ENCODE measurements at regions not wholly inside any gene's neighbourhood (a gene's known extent, or its start where the extent isn't known, plus 50 kb on each side); places are given as distances from the start of the nearest gene placed in this dataset.

GRCh38 chr20:4445784-4446183 lies 196.7 kb upstream of the ADRA1D start:
- no peaks in the 10 kb centered on the region for H3K9me3 ChIP-seq
- no peaks in the 10 kb centered on the region for H3K36me3 ChIP-seq
- DNase-seq: no peak
- no peaks in the 10 kb centered on the region for H3K4me1 ChIP-seq
- in situ Hi-C loops (cut with MboI; ENCODE audit: low sequenced_read_pairs in 4 of 4): no loop called here
- no peak for TF ChIP-seq POLR2A (IDR thresholded peaks at IDR 0.05)
- TF ChIP-seq, protein P1, sequence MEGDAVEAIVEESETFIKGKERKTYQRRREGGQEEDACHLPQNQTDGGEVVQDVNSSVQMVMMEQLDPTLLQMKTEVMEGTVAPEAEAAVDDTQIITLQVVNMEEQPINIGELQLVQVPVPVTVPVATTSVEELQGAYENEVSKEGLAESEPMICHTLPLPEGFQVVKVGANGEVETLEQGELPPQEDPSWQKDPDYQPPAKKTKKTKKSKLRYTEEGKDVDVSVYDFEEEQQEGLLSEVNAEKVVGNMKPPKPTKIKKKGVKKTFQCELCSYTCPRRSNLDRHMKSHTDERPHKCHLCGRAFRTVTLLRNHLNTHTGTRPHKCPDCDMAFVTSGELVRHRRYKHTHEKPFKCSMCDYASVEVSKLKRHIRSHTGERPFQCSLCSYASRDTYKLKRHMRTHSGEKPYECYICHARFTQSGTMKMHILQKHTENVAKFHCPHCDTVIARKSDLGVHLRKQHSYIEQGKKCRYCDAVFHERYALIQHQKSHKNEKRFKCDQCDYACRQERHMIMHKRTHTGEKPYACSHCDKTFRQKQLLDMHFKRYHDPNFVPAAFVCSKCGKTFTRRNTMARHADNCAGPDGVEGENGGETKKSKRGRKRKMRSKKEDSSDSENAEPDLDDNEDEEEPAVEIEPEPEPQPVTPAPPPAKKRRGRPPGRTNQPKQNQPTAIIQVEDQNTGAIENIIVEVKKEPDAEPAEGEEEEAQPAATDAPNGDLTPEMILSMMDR (IDR thresholded peaks at IDR 0.05 in 4 of 5, conservative IDR thresholded peaks at IDR 0.05 in 1 of 5): no peak
- no peak overlapping the region for H3K4me3 ChIP-seq
- H3K27ac ChIP-seq: no peak overlapping the region
- intact Hi-C loops (cut with DNase I; ENCODE audit: low total_unique reads): no loop called here
- no peaks in the 10 kb centered on the region for H3K27me3 ChIP-seq
- ATAC-seq: no peak

DNA sequence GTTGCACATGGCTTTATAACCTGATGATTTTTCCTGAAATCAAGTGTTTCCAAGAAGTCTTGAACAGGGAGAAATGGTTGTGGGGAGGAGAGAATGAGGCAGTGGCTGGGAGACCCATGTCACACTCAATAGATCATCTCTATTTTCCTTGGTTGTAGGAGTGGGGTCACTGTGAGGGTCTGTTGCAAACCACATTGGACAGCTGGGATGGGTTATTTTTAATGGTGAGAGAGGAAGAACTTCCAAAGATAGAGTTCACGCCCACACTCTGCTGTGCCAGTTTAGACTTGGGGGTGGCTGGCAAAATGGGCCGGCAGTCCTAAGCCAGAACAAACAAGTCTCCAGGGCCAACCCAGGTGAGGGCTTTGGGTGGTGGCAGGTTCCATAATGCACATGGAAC lies 196.2 kb upstream of the ADRA1D start:
- intact Hi-C loops (cut with DNase I; ENCODE audit: low total_unique reads): no loop called here
- no peak overlapping the region for H3K4me3 ChIP-seq
- H3K9me3 ChIP-seq: no peaks in the 10 kb centered on the region
- H3K36me3 ChIP-seq: no peaks in the 10 kb centered on the region
- TF ChIP-seq, protein P1 (IDR thresholded peaks at IDR 0.05 in 4 of 5, conservative IDR thresholded peaks at IDR 0.05 in 1 of 5): no peak
- TF ChIP-seq POLR2A (IDR thresholded peaks at IDR 0.05): no peak
- H3K27me3 ChIP-seq: no peaks in the 10 kb centered on the region
- H3K4me1 ChIP-seq: no peaks in the 10 kb centered on the region
- ATAC-seq (no peak), DNase-seq (no peak)
- in situ Hi-C loops (cut with MboI; ENCODE audit: low sequenced_read_pairs in 4 of 4): no loop called here
- no peak overlapping the region for H3K27ac ChIP-seq

DNA sequence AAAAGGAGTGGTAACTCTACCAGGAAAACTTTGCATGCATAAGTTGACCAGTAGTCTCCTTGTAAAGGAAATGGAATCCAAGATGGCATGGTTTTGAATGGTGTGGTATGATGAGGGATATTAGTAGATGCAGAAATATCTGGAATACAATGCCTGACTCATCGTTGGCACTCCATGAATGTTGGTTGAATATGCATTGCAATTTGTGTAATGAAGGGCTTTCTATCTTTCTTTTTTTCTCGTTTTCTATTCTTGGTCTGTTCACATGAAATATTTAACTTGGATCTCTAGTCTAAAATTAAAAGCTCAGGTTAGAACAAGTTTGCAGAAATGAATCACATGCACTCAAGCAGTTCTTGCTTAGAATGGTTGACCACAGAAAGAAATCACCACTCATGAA lies 195.3 kb upstream of the ADRA1D start:
- in situ Hi-C loops (cut with MboI; ENCODE audit: low sequenced_read_pairs in 4 of 4): no loop called here
- no peak for ATAC-seq
- H3K27ac ChIP-seq: no peak overlapping the region

GRCh38 chr20:4443016-4443415 lies 193.9 kb upstream of the ADRA1D start:
- TF ChIP-seq POLR2A (IDR thresholded peaks at IDR 0.05): no peak
- TF ChIP-seq, protein P1 (IDR thresholded peaks at IDR 0.05 in 4 of 5, conservative IDR thresholded peaks at IDR 0.05 in 1 of 5): no peak
- in situ Hi-C loops (cut with MboI; ENCODE audit: low sequenced_read_pairs in 4 of 4) (no loop called here), intact Hi-C loops (cut with DNase I; ENCODE audit: low total_unique reads) (no loop called here)
- DNase-seq (no peak), ATAC-seq (no peak)
- Histone ChIP-seq H3K27ac (no peak overlapping the region), H3K9me3 (no peaks in the 10 kb centered on the region), H3K27me3 (no peaks in the 10 kb centered on the region), H3K36me3 (no peaks in the 10 kb centered on the region), H3K4me3 (no peak overlapping the region), H3K4me1 (no peaks in the 10 kb centered on the region)

More for the DNA sequence above, 195.3 kb upstream of the ADRA1D start:
- no peak overlapping the region for H3K4me3 ChIP-seq
- H3K27me3 ChIP-seq: no peaks in the 10 kb centered on the region
- TF ChIP-seq POLR2A (IDR thresholded peaks at IDR 0.05): no peak
- TF ChIP-seq, protein P1 (IDR thresholded peaks at IDR 0.05 in 4 of 5, conservative IDR thresholded peaks at IDR 0.05 in 1 of 5): no peak
- no peaks in the 10 kb centered on the region for H3K36me3 ChIP-seq
- DNase-seq: no peak
- no peaks in the 10 kb centered on the region for H3K9me3 ChIP-seq
- H3K4me1 ChIP-seq: no peaks in the 10 kb centered on the region
- intact Hi-C loops (cut with DNase I; ENCODE audit: low total_unique reads): no loop called here

GRCh38 chr20:4441871-4442270 lies 192.8 kb upstream of the ADRA1D start:
- DNase-seq (no peak), ATAC-seq (no peak)
- H3K27ac ChIP-seq: no peak overlapping the region
- TF ChIP-seq, protein P1 (IDR thresholded peaks at IDR 0.05 in 4 of 5, conservative IDR thresholded peaks at IDR 0.05 in 1 of 5): no peak
- TF ChIP-seq POLR2A (IDR thresholded peaks at IDR 0.05): no peak
- no peaks in the 10 kb centered on the region for H3K27me3 ChIP-seq
- intact Hi-C loops (cut with DNase I; ENCODE audit: low total_unique reads) (no loop called here), in situ Hi-C loops (cut with MboI; ENCODE audit: low sequenced_read_pairs in 4 of 4) (no loop called here)
- H3K4me3 ChIP-seq: no peak overlapping the region
- H3K4me1 ChIP-seq: no peaks in the 10 kb centered on the region
- no peaks in the 10 kb centered on the region for H3K36me3 ChIP-seq
- no peaks in the 10 kb centered on the region for H3K9me3 ChIP-seq

All from gastrocnemius medialis (tissue), 4 donors.